ENCODE measurements at regions not wholly inside any gene's neighbourhood (a gene's known extent, or its start where the extent isn't known, plus 50 kb on each side); places are given as distances from the start of the nearest gene placed in this dataset.

DNA sequence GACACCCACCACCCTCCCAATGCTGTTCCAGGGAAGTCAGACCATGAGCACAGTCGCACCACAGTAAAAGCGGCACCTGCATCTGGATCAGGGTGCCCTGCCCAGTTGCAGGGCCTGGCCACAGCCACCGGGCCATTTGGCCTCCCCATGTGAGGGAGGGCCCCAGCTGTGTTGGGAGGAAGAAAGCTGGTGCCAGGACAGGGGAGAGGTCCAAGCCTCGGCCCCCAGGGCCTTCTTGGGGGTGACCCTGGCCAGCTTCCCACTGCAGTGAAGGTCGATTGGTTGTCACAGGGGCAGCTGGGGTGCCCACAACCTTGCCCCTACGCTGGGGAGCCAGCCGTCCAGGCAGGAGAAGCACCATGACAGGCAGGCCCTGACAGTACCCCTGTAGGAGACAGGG, 183.2 kb upstream of the RAB6C start:
- no peak overlapping the region for H3K27ac ChIP-seq (ENCODE audit: low read length)
- H3K9me3 ChIP-seq (ENCODE audit: insufficient read depth, low read depth, low read length), result no peaks in the 10 kb centered on the region
- H3K4me1 ChIP-seq (ENCODE audit: insufficient read depth, low read length), result no peaks in the 10 kb centered on the region; the same call in 1 of the 2 replicates
- no peak overlapping the region for H3K4me3 ChIP-seq (ENCODE audit: low read length)
- H3K27me3 ChIP-seq (ENCODE audit: insufficient read depth, low read length), result no peaks in the 10 kb centered on the region
- H3K9ac ChIP-seq (ENCODE audit: low read depth, low read length), result no peak overlapping the region
- H3K36me3 ChIP-seq (ENCODE audit: insufficient read depth, low read depth, low read length), result no peaks in the 10 kb centered on the region

- H3K9ac ChIP-seq (ENCODE audit: low read depth, low read length), result no peak overlapping the region
- no peaks in the 10 kb centered on the region for H3K36me3 ChIP-seq (ENCODE audit: insufficient read depth, low read depth, low read length)
- no peaks in the 10 kb centered on the region for H3K9me3 ChIP-seq (ENCODE audit: insufficient read depth, low read depth, low read length)
- H3K27me3 ChIP-seq (ENCODE audit: insufficient read depth, low read length), result no peaks in the 10 kb centered on the region
- H3K27ac ChIP-seq (ENCODE audit: low read length), result no peak overlapping the region
- peaks cover 4% of the 10 kb centered on the region; the same call in 1 of the 2 replicates for H3K4me1 ChIP-seq (ENCODE audit: insufficient read depth, low read length)
- H3K4me3 ChIP-seq (ENCODE audit: low read length), result no peak overlapping the region
Measured at GRCh38 chr2:129796801-129797488, 182.5 kb upstream of the RAB6C start.

GRCh38 chr2:129797489-129798300, 181.8 kb upstream of the RAB6C start:
- Histone ChIP-seq H3K4me3 (ENCODE audit: low read length) (no peak overlapping the region), H3K9me3 (ENCODE audit: insufficient read depth, low read depth, low read length) (no peaks in the 10 kb centered on the region), H3K9ac (ENCODE audit: low read depth, low read length) (no peak overlapping the region), H3K27me3 (ENCODE audit: insufficient read depth, low read length) (no peaks in the 10 kb centered on the region), H3K4me1 (ENCODE audit: insufficient read depth, low read length) (peaks cover 12% of the 10 kb centered on the region), H3K27ac (ENCODE audit: low read length) (no peak overlapping the region), H3K36me3 (ENCODE audit: insufficient read depth, low read depth, low read length) (no peaks in the 10 kb centered on the region)

- Histone ChIP-seq H3K27ac (ENCODE audit: low read length) (no peak overlapping the region), H3K4me3 (ENCODE audit: low read length) (no peak overlapping the region), H3K4me1 (ENCODE audit: insufficient read depth, low read length) (peaks cover 16% of the 10 kb centered on the region), H3K36me3 (ENCODE audit: insufficient read depth, low read depth, low read length) (no peaks in the 10 kb centered on the region), H3K9ac (ENCODE audit: low read depth, low read length) (no peak overlapping the region), H3K27me3 (ENCODE audit: insufficient read depth, low read length) (no peaks in the 10 kb centered on the region), H3K9me3 (ENCODE audit: insufficient read depth, low read depth, low read length) (no peaks in the 10 kb centered on the region)
Measured at GRCh38 chr2:129798301-129798581, 181.2 kb upstream of the RAB6C start.

- H3K36me3 ChIP-seq (ENCODE audit: insufficient read depth, low read depth, low read length), result no peaks in the 10 kb centered on the region
- no peak overlapping the region for H3K27ac ChIP-seq (ENCODE audit: low read length)
- H3K4me3 ChIP-seq (ENCODE audit: low read length), result no peak overlapping the region
- no peak overlapping the region for H3K9ac ChIP-seq (ENCODE audit: low read depth, low read length)
- no peaks in the 10 kb centered on the region for H3K9me3 ChIP-seq (ENCODE audit: insufficient read depth, low read depth, low read length)
- no peaks in the 10 kb centered on the region for H3K27me3 ChIP-seq (ENCODE audit: insufficient read depth, low read length)
- peaks cover 16% of the 10 kb centered on the region for H3K4me1 ChIP-seq (ENCODE audit: insufficient read depth, low read length)
Measured at GRCh38 chr2:129798626-129799025, 180.8 kb upstream of the RAB6C start.

DNA sequence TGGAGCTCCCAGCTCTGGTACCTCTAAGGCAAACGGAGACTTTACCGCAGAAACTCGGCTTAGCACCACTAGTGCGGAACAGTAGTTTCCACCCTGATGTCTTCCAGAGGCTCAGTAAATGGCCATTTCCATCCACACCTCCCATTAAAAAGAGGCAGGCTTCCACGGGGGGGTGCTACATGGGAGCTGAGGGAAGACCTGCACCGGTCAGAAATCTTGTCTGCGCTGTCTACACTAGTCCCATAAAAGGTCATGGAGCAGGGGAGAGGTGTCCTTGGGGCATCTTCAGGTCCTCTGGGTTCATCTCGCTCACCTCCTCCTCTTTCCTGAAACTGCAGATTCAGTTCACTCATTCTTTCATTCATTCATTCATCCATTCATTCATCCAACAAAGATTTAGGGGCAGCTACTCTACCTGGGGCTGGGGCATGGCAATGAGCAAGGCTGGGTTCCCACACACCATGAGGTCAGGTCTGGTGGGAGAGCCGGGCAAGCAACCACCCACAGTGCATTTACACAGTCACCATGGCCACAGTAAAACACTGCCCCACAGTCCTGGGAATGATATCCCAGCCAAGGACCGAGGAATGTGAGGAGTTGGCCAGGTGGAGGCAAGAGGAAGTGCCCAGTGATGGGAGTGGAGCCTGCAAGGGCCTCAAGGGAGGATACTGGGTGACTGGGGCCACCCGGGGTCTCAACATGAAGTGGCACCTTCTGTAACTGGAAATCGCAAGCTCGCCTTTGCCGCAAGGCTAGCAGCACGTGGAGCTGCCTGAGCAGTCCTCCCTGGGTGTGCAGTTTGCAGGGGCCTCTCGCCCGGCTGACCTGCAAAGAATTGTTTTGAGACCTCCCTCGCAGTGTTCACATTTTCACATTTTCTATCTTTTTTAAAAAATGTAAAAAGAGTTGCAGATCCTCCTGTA, 180.2 kb upstream of the RAB6C start:
- peaks cover 16% of the 10 kb centered on the region for H3K4me1 ChIP-seq (ENCODE audit: insufficient read depth, low read length)
- H3K9ac ChIP-seq (ENCODE audit: low read depth, low read length), result no peak overlapping the region
- no peaks in the 10 kb centered on the region for H3K9me3 ChIP-seq (ENCODE audit: insufficient read depth, low read depth, low read length)
- no peaks in the 10 kb centered on the region for H3K36me3 ChIP-seq (ENCODE audit: insufficient read depth, low read depth, low read length)
- no peak overlapping the region for H3K4me3 ChIP-seq (ENCODE audit: low read length)
- no peaks in the 10 kb centered on the region for H3K27me3 ChIP-seq (ENCODE audit: insufficient read depth, low read length)
- no peak overlapping the region for H3K27ac ChIP-seq (ENCODE audit: low read length)

- H3K27ac ChIP-seq (ENCODE audit: low read length), result no peak overlapping the region
- no peaks in the 10 kb centered on the region for H3K27me3 ChIP-seq (ENCODE audit: insufficient read depth, low read length)
- no peaks in the 10 kb centered on the region for H3K36me3 ChIP-seq (ENCODE audit: insufficient read depth, low read depth, low read length)
- H3K4me1 ChIP-seq (ENCODE audit: insufficient read depth, low read length), result peaks cover 16% of the 10 kb centered on the region
- H3K4me3 ChIP-seq (ENCODE audit: low read length), result no peak overlapping the region
- no peak overlapping the region for H3K9ac ChIP-seq (ENCODE audit: low read depth, low read length)
- H3K9me3 ChIP-seq (ENCODE audit: insufficient read depth, low read depth, low read length), result no peaks in the 10 kb centered on the region
Measured at GRCh38 chr2:129800285-129800684, 179.2 kb upstream of the RAB6C start.

- H3K9ac ChIP-seq (ENCODE audit: low read depth, low read length), result no peak overlapping the region
Measured at GRCh38 chr2:129800686-129801085, 178.8 kb upstream of the RAB6C start.

GRCh38 chr2:129801575-129801974, 177.9 kb upstream of the RAB6C start:
- Histone ChIP-seq H3K4me1 (ENCODE audit: insufficient read depth, low read length) (peaks cover 22% of the 10 kb centered on the region), H3K9ac (ENCODE audit: low read depth, low read length) (no peak overlapping the region; the same call in 1 of the 2 replicates), H3K9me3 (ENCODE audit: insufficient read depth, low read depth, low read length) (no peaks in the 10 kb centered on the region), H3K36me3 (ENCODE audit: insufficient read depth, low read depth, low read length) (no peaks in the 10 kb centered on the region), H3K4me3 (ENCODE audit: low read length) (0 out of 2 replicates have a peak overlapping the region, but pooled peaks have one; percentile 25), H3K27me3 (ENCODE audit: insufficient read depth, low read length) (no peaks in the 10 kb centered on the region), H3K27ac (ENCODE audit: low read length) (no peak overlapping the region)

More at GRCh38 chr2:129800686-129801085, 178.8 kb upstream of the RAB6C start:
- H3K9me3 ChIP-seq (ENCODE audit: insufficient read depth, low read depth, low read length), result no peaks in the 10 kb centered on the region
- H3K27ac ChIP-seq (ENCODE audit: low read length), result no peak overlapping the region
- H3K4me3 ChIP-seq (ENCODE audit: low read length), result no peak overlapping the region
- H3K27me3 ChIP-seq (ENCODE audit: insufficient read depth, low read length), result no peaks in the 10 kb centered on the region
- H3K36me3 ChIP-seq (ENCODE audit: insufficient read depth, low read depth, low read length), result no peaks in the 10 kb centered on the region
- H3K4me1 ChIP-seq (ENCODE audit: insufficient read depth, low read length), result peaks cover 16% of the 10 kb centered on the region

GRCh38 chr2:129802290-129802689, 177.2 kb upstream of the RAB6C start:
- Histone ChIP-seq H3K9me3 (ENCODE audit: insufficient read depth, low read depth, low read length) (no peaks in the 10 kb centered on the region), H3K9ac (ENCODE audit: low read depth, low read length) (no peak overlapping the region), H3K4me3 (ENCODE audit: low read length) (peak overlapping the region; percentile 26; the same call in 1 of the 2 replicates), H3K27me3 (ENCODE audit: insufficient read depth, low read length) (no peaks in the 10 kb centered on the region), H3K4me1 (ENCODE audit: insufficient read depth, low read length) (peaks cover 22% of the 10 kb centered on the region), H3K27ac (ENCODE audit: low read length) (no peak overlapping the region), H3K36me3 (ENCODE audit: insufficient read depth, low read depth, low read length) (no peaks in the 10 kb centered on the region)

DNA sequence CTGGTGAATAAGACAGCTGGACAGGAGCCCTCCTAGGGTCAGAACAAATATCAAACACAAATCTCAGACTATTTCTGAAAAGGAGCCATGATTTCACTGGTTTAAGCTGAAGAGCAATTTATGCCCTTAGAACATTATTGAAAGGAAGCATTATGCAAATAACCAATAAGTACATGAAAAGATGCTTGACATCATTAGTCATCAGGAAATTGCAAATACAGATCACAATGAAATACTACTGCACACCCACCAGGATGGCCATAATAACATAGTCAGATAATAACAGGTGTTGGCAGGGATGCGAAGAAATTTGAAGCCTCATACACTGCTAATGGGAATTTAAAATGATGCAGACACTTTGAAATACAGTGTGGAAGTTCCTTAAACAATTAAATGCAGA, 176.4 kb upstream of the RAB6C start:
- Histone ChIP-seq H3K9ac (ENCODE audit: low read depth, low read length) (no peak overlapping the region), H3K36me3 (ENCODE audit: insufficient read depth, low read depth, low read length) (no peaks in the 10 kb centered on the region), H3K27me3 (ENCODE audit: insufficient read depth, low read length) (no peaks in the 10 kb centered on the region), H3K4me1 (ENCODE audit: insufficient read depth, low read length) (peaks cover 22% of the 10 kb centered on the region), H3K9me3 (ENCODE audit: insufficient read depth, low read depth, low read length) (no peaks in the 10 kb centered on the region), H3K27ac (ENCODE audit: low read length) (no peak overlapping the region), H3K4me3 (ENCODE audit: low read length) (peak overlapping the region; percentile 26; the same call in 1 of the 2 replicates)
